ENCODE measurements at regions not wholly inside any gene's neighbourhood (a gene's known extent, or its start where the extent isn't known, plus 50 kb on each side); places are given as distances from the start of the nearest gene placed in this dataset.
A peak's percentile ranks its signal among the peaks of the same experiment; 100 is the strongest.

DNA sequence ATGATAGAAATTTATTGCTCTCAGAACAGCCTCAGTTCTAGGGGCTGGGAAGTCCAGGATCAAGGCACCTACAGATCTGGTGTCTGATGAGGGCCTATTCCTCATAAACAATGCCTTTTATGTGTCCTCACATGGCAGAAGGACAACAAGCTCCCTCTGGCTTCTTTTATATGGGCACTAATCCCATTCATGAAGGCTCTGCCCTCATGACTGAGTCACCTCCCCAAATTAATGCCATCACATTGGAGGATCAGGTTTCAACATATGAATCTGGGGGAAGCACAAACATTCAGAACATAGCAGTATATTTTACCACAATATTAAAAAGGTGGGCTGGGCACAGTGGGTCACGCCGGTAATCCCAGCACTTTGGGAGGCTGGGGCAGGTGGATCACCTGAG is 58.5 kb upstream of the CCN6 start:
- no peak for DNase-seq
- H3K9me3 ChIP-seq = no peaks in the 10 kb centered on the region
- intact Hi-C loops (cut with DNase I; ENCODE audit: low total_unique reads) = loop anchor here (5.0 to 10.0 kb wide), 2 partner anchors 121 to 283 kb away; partner anchors contain the start of gene FYN
- WGBS, 5 donors = 94 to 100% (median 98%) methylated on average over 2 of the region's 2 CpGs
- TF ChIP-seq POLR2AphosphoS5 (IDR thresholded peaks at IDR 0.05) (no peak), POLR2A (IDR thresholded peaks at IDR 0.05) (no peak), EP300 (IDR thresholded peaks at IDR 0.05) (no peak)
- TF ChIP-seq, protein P1, sequence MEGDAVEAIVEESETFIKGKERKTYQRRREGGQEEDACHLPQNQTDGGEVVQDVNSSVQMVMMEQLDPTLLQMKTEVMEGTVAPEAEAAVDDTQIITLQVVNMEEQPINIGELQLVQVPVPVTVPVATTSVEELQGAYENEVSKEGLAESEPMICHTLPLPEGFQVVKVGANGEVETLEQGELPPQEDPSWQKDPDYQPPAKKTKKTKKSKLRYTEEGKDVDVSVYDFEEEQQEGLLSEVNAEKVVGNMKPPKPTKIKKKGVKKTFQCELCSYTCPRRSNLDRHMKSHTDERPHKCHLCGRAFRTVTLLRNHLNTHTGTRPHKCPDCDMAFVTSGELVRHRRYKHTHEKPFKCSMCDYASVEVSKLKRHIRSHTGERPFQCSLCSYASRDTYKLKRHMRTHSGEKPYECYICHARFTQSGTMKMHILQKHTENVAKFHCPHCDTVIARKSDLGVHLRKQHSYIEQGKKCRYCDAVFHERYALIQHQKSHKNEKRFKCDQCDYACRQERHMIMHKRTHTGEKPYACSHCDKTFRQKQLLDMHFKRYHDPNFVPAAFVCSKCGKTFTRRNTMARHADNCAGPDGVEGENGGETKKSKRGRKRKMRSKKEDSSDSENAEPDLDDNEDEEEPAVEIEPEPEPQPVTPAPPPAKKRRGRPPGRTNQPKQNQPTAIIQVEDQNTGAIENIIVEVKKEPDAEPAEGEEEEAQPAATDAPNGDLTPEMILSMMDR (IDR thresholded peaks at IDR 0.05) = no peak
- no peak overlapping the region for H3K4me3 ChIP-seq
- H3K27me3 ChIP-seq = no peaks in the 10 kb centered on the region
- no peaks in the 10 kb centered on the region for H3K36me3 ChIP-seq
- peaks cover 0 to 11% (median 8%) of the 10 kb centered on the region in 4 donors for H3K4me1 ChIP-seq
- H3K27ac ChIP-seq = no peak overlapping the region

DNA sequence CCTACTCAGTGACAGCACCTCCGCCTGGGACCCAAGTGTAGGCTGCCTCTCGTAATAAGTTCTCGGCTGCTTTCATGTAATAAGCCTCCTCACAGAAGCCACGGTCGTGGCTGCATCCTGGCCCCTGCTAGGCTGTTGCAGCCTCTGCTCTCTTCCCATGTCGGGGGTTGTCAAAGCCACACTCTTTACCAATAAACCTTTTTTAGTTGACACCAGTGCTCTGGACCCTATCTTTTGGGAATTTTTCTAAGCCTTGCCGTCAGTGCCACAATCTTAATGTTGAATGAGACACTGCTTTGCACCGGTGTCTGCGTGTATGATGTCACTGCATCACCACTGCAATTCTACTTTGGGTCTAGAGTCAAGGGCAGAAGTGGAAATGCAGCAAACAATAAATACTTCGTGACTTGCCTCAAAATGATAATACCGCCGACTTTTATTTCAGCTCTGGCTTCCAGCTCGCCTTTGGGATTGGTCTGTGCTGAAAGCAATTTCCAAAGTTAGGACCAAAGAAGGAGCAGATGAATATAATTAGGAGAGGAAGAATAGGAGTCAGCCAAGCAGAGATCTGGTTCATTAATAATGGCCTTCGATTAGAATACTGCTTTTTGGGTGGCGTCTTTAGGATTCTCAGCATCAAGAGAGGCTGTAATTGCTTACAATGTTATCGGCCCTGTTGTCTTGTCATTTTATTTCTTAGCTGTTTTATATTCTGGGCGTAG is 57.6 kb upstream of the CCN6 start:
- Histone ChIP-seq H3K4me1 (peaks cover 0 to 11% (median 8%) of the 10 kb centered on the region in 4 donors), H3K9me3 (no peaks in the 10 kb centered on the region), H3K36me3 (no peaks in the 10 kb centered on the region), H3K27ac (no peak overlapping the region), H3K27me3 (no peaks in the 10 kb centered on the region), H3K4me3 (no peak overlapping the region)
- WGBS, 5 donors = 78 to 90% (median 87%) methylated on average over 17 of the region's 17 CpGs
- DNase-seq = peak in 1 of 2 donors; percentile 44
- intact Hi-C loops (cut with DNase I; ENCODE audit: low total_unique reads) = loop anchor here (5.0 to 10.0 kb wide), 2 partner anchors 122 to 284 kb away; partner anchors contain the start of gene FYN
- TF ChIP-seq EP300 (IDR thresholded peaks at IDR 0.05) (no peak), POLR2AphosphoS5 (IDR thresholded peaks at IDR 0.05) (no peak), POLR2A (IDR thresholded peaks at IDR 0.05) (no peak)
- TF ChIP-seq, protein P1 (IDR thresholded peaks at IDR 0.05) = no peak

DNA sequence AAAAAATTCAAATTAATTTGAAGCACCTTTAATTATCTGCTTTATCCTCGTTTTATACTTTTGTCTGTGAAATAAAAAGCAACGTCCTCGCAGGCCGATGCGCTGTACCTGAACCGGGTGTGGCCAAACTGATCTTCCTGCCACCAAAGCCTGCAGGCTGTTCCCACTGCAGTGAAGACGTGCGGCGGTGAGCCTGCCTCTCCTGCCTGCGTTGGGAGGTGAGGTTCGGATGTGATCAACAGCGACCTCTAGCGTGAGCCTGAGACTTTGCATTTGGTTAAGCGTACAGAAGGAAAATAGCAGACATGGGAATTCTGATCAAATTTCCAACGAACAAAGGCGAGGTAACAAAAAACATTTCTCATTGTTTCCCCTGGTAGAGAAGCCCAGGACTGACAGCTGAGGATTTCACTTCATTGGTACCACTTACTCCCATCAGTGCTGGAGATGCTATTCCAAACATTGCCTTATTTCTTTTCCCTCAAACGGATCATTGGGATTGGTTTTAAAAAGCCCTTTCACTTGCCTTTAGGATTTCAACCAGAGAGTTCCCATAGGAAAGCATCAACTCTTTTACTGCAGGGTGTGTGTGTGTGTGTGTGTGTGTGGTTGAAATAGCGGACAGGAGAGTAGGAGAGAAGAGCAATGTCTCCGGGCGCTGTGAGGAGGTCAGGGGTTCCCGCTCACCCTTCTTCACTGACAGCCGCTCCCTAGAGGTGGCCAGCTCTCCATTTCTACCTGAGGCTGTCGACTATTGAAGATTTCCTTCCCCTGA is 56.6 kb upstream of the CCN6 start:
- H3K9me3 ChIP-seq = no peaks in the 10 kb centered on the region
- intact Hi-C loops (cut with DNase I; ENCODE audit: low total_unique reads) = loop anchor here (5.0 to 10.0 kb wide), 2 partner anchors 122 to 285 kb away; partner anchors contain the start of gene FYN
- H3K36me3 ChIP-seq = no peaks in the 10 kb centered on the region
- peak; percentile 82 to 95 for DNase-seq
- 24 to 25% (median 24%) methylated on average over 23 of the region's 23 CpGs for WGBS, 5 donors
- H3K4me1 ChIP-seq = peaks cover 0 to 11% (median 8%) of the 10 kb centered on the region in 4 donors
- no peaks in the 10 kb centered on the region for H3K27me3 ChIP-seq
- H3K4me3 ChIP-seq = no peak overlapping the region
- peak overlapping the region in 2 of 5 donors; percentile 39 to 66 for H3K27ac ChIP-seq
- TF ChIP-seq POLR2AphosphoS5 (IDR thresholded peaks at IDR 0.05) = peak in 2 of 3 donors; percentile 37 to 78
- TF ChIP-seq EP300 (IDR thresholded peaks at IDR 0.05) = no peak
- TF ChIP-seq POLR2A (IDR thresholded peaks at IDR 0.05) = no peak
- TF ChIP-seq, protein P1 (IDR thresholded peaks at IDR 0.05) = peak in 5 of 7 experiments; percentile 79 to 96 (median 85)

DNA sequence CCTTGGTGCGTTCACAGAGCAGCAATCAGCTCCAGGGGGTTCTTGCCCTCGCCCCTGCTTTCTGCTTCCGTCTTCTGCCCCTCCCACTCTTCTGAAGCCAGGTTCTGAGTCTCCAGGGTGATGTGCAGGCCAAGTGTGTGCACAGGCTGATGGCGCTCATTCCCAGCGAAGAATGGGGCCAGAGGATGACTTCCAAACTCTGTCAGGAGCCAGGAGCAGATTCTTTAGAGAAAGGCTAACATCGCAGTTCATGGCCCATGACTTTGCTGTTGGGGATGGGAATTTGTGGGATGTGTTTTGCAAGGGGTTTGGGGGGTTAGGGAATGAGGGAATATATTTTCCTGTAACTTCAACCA is 56.1 kb upstream of the CCN6 start:
- intact Hi-C loops (cut with DNase I; ENCODE audit: low total_unique reads) = loop anchor here (5.0 to 10.0 kb wide), 2 partner anchors 123 to 286 kb away; partner anchors contain the start of gene FYN
- peak overlapping the region in 2 of 5 donors; percentile 39 to 66 for H3K27ac ChIP-seq
- peak in 1 of 2 donors; percentile 61 for DNase-seq
- H3K27me3 ChIP-seq = no peaks in the 10 kb centered on the region
- H3K4me3 ChIP-seq = no peak overlapping the region
- 51 to 88% (median 80%) methylated on average over 4 to 6 of the region's 6 CpGs for WGBS, 5 donors
- H3K9me3 ChIP-seq = no peaks in the 10 kb centered on the region
- H3K36me3 ChIP-seq = no peaks in the 10 kb centered on the region
- TF ChIP-seq, protein P1 (IDR thresholded peaks at IDR 0.05) = no peak
- no peak for TF ChIP-seq POLR2AphosphoS5 (IDR thresholded peaks at IDR 0.05)
- peaks cover 0 to 11% (median 8%) of the 10 kb centered on the region in 4 donors for H3K4me1 ChIP-seq

All from stomach (tissue), 8 donors.